ENCODE measurements at regions not wholly inside any gene's neighbourhood (a gene's known extent, or its start where the extent isn't known, plus 50 kb on each side); places are given as distances from the start of the nearest gene placed in this dataset.
"Not testable (repeated sequence)": the region's sequence is repeated elsewhere in the genome, so short reads cannot be mapped to it uniquely, and the experiment has no call there.

DNA sequence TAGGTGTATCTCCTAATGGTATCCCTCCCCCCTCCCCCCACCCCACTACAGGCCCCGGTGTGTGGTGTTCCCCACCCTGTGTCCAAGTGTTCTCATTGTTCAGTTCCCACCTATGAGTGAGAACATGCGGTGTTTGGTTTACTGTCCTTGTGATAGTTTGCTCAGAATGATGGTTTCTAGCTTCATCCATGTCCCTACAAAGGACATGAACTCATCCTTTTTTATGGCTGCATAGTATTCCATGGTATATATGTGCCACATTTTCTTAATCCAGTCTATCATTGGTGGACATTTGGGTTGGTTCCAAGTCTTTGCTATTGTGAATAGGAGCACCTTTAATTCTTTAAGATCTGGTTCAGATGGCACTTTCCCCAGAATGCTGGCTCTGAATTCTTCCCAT is 58.5 kb upstream of the PTGFRN start:
- TF ChIP-seq, protein P1, sequence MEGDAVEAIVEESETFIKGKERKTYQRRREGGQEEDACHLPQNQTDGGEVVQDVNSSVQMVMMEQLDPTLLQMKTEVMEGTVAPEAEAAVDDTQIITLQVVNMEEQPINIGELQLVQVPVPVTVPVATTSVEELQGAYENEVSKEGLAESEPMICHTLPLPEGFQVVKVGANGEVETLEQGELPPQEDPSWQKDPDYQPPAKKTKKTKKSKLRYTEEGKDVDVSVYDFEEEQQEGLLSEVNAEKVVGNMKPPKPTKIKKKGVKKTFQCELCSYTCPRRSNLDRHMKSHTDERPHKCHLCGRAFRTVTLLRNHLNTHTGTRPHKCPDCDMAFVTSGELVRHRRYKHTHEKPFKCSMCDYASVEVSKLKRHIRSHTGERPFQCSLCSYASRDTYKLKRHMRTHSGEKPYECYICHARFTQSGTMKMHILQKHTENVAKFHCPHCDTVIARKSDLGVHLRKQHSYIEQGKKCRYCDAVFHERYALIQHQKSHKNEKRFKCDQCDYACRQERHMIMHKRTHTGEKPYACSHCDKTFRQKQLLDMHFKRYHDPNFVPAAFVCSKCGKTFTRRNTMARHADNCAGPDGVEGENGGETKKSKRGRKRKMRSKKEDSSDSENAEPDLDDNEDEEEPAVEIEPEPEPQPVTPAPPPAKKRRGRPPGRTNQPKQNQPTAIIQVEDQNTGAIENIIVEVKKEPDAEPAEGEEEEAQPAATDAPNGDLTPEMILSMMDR (IDR thresholded peaks at IDR 0.05), result not testable (repeated sequence)
- TF ChIP-seq POLR2A, EP300 (IDR thresholded peaks at IDR 0.05): not testable (repeated sequence)
